ENCODE measurements at regions not wholly inside any gene's neighbourhood (a gene's known extent, or its start where the extent isn't known, plus 50 kb on each side); places are given as distances from the start of the nearest gene placed in this dataset.

- H3K27ac ChIP-seq, result no peak overlapping the region
These were observed 429.0 kb downstream of the BMP2 start for GRCh38 chr20:7196481-7196880.

GRCh38 chr20:7199861-7200260 is 432.4 kb downstream of the BMP2 start:
- Histone ChIP-seq H3K27ac (no peak overlapping the region), H3K36me3 (no peaks in the 10 kb centered on the region), H3K9me3 (no peaks in the 10 kb centered on the region), H3K4me1 (no peaks in the 10 kb centered on the region), H3K4me3 (no peak overlapping the region), H3K27me3 (ENCODE audit: low read depth) (no peaks in the 10 kb centered on the region)
- no peak for TF ChIP-seq CTCF (IDR thresholded peaks at IDR 0.05)
- DNase-seq (no peak), ATAC-seq (no peak)
- intact Hi-C loops (cut with DNase I), result no loop called here

More at GRCh38 chr20:7196481-7196880, 429.0 kb downstream of the BMP2 start:
- ATAC-seq, result peak; percentile 51 to 56
- H3K9me3 ChIP-seq, result no peaks in the 10 kb centered on the region
- no peaks in the 10 kb centered on the region for H3K27me3 ChIP-seq (ENCODE audit: low read depth)
- DNase-seq, result no peak
- no peak for TF ChIP-seq CTCF (IDR thresholded peaks at IDR 0.05)
- intact Hi-C loops (cut with DNase I), result no loop called here
- H3K4me3 ChIP-seq, result no peak overlapping the region
- H3K4me1 ChIP-seq, result no peaks in the 10 kb centered on the region
- H3K36me3 ChIP-seq, result no peaks in the 10 kb centered on the region

GRCh38 chr20:7207186-7207798 is 439.8 kb downstream of the BMP2 start:
- H3K4me1 ChIP-seq, result no peaks in the 10 kb centered on the region
- intact Hi-C loops (cut with DNase I), result no loop called here
- H3K4me3 ChIP-seq, result no peak overlapping the region
- H3K9me3 ChIP-seq, result no peaks in the 10 kb centered on the region
- TF ChIP-seq CTCF (IDR thresholded peaks at IDR 0.05), result no peak
- no peak overlapping the region for H3K27ac ChIP-seq
- no peak for ATAC-seq
- H3K36me3 ChIP-seq, result no peaks in the 10 kb centered on the region
- DNase-seq, result no peak
- H3K27me3 ChIP-seq (ENCODE audit: low read depth), result no peaks in the 10 kb centered on the region

- intact Hi-C loops (cut with DNase I), result no loop called here
- DNase-seq (no peak), ATAC-seq (no peak)
- no peaks in the 10 kb centered on the region for H3K4me1 ChIP-seq
- no peak for TF ChIP-seq CTCF (IDR thresholded peaks at IDR 0.05)
- no peaks in the 10 kb centered on the region for H3K27me3 ChIP-seq (ENCODE audit: low read depth)
- H3K9me3 ChIP-seq, result no peaks in the 10 kb centered on the region
- H3K36me3 ChIP-seq, result no peaks in the 10 kb centered on the region
- no peak overlapping the region for H3K4me3 ChIP-seq
- no peak overlapping the region for H3K27ac ChIP-seq
These were observed 443.4 kb downstream of the BMP2 start for GRCh38 chr20:7210910-7211309.

GRCh38 chr20:7214081-7214740 is 446.7 kb downstream of the BMP2 start:
- intact Hi-C loops (cut with DNase I), result no loop called here
- ATAC-seq (no peak), DNase-seq (no peak)
- H3K27me3 ChIP-seq (ENCODE audit: low read depth), result no peaks in the 10 kb centered on the region
- no peaks in the 10 kb centered on the region for H3K4me1 ChIP-seq
- no peaks in the 10 kb centered on the region for H3K9me3 ChIP-seq
- H3K4me3 ChIP-seq, result no peak overlapping the region
- H3K27ac ChIP-seq, result no peak overlapping the region
- no peaks in the 10 kb centered on the region for H3K36me3 ChIP-seq
- no peak for TF ChIP-seq CTCF (IDR thresholded peaks at IDR 0.05)
